GM12865 (cell line): ENCODE measurements at regions not wholly inside any gene's neighbourhood (a gene's known extent, or its start where the extent isn't known, plus 50 kb on each side); places are given as distances from the start of the nearest gene placed in this dataset.

ENCODE experiments used
- DNase-seq: peaks from one replicate; pipeline ENCODE4 v3.0.0; 2010; ENCODE audit warnings: low read depth
- H3K4me3 ChIP-seq: 2 replicates; pipeline ENCODE4 v1.5.1; 2011; ENCODE audit warnings: mild to moderate bottlenecking, low read depth, low read length, control low read depth
- CTCF ChIP-seq: IDR thresholded peaks from 2 replicates; pipeline ENCODE4 v1.5.1; 2011; ENCODE audit warnings: low read length, control low read depth, low read depth, inconsistent platforms; ENCODE audit not compliant: insufficient read depth; ENCODE audit errors: missing control alignments

DNA sequence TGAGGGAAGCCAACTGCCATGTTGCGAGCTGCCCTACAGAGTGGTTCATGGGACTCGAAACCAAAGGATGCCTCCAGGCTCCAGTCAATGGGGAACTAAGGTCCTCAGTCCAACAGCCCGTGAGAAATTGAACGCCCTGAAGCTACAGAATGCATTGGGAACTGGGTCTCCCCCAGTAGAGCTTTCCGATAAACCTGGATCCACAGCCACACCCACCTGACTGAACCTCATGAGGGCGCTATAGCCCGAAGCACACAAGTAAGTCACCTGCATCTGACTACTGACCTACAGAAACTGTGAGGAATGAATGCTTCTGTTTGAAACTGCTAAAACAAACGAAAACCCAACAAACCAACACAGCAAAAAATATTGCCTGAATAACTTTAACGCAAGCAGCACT is 1297.7 kb downstream of the AACS start:
- H3K4me3 ChIP-seq: no peak overlapping the region
- DNase-seq: no peak
- no peak for TF ChIP-seq CTCF

DNA sequence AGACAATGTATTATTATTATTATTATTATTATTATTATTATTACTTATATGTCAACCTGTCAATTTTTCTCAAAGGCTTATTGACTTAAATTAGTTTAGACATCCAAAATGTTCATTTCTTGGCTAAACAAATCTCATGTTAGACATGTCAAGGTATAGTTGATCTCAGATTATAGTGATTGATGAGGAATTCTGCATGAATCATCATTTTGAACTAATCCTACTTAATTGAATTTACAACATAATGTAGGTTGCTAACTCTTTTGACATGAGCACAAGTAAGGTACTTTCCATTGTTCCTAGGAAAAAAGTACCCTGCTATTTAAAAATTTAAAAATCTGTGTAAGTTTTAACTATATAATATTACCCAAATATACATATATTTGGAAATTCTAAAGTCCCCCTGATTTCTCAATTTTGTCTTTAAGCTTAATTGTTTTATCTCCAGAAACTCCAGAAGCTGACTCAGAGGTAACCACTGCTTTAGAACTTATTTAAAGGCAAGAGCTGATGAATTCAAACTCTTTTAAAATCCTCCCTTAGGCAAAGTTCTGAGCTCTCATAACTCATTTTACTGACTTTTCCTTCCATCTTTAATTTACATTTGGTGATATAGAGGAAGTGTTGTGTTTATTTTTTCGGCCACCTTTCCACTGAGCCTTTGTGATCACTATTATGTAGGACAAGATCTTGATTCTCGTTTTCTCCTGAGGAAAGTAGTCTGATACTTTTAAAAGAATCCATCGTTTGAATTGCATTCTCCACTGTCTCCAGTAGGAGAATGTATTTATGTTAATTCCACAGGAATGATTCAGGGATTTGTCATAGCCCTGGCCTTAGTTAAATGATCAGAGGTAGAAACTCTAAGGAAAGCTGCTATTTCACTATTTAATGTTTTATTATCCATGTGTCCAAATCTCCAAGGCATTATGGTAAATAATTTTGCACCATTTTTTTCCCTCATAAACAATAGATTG is 1304.5 kb downstream of the AACS start:
- no peak overlapping the region for H3K4me3 ChIP-seq
- no peak for DNase-seq
- TF ChIP-seq CTCF: no peak

DNA sequence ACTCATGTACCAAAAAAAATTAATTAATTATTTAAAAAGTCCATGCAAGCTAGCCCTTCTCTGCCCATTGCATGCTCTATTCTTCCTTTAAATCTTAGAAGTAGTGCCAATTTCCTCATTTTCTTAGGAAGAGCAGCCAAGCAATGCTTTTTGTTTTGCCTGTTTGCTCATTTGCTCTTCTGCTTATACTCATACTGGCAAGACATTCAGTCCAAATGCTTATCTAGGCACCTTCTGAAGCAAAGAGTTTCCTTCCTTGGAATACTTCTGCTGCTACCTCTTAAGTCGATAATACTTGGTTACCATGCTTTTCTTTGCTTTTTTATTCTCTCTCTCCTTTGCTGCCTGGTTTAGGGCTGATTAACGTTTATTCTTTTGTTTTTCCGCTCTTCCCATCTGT is 1318.3 kb downstream of the AACS start:
- no peak for DNase-seq
- no peak for TF ChIP-seq CTCF
- H3K4me3 ChIP-seq: no peak overlapping the region

- H3K4me3 ChIP-seq: no peak overlapping the region
- no peak for TF ChIP-seq CTCF
- no peak for DNase-seq
Observed at GRCh38 chr12:126384026-126384564, 1318.9 kb downstream of the AACS start.

DNA sequence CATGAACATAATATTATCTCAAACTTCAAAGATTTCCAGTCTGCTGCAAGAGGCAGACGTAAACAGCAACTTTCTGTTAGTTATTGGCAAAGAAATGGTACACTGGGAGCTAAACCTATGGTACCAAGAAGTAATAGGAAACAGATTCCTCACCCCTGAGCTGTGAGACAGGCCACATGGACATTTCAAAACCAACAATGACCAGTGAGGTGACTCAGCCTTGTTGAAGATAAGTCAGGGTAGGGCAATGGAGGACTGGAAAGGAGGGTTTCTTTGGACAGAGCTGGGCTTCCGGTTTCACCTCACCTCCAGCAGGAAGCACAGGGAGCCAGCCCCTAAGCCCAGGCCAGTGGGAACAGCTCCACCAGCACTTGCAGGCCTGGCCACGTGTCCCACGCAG is 1320.5 kb downstream of the AACS start:
- H3K4me3 ChIP-seq: no peak overlapping the region
- DNase-seq: no peak
- no peak for TF ChIP-seq CTCF

DNA sequence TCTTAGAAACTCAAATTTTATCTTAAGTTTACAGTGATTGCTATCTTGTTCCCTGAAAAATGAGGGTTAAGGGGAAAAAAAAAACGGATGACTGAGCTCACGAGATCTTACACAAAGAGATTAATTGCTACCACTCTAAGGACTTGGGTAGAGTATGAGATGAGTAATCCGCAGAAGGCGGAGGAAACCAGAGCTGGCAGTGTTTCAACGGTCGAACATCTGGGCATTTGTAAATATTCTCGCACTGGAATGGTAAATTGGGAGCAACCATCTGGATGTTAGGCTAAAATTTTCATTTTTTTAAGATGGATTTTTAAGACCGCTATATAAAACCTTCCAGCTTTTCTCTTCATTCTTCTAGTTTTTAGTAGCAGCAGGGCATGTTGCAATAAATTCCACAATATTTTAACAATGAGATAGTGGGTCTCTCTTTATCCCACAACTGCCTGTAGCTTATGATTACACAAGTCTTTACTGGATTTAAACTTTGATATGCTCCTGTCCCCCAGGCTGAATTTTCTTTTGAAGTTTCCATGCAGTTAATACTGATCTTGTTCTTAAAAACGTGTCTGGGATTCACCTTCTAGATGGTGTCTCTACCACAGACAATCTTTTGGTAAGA is 1324.1 kb downstream of the AACS start:
- no peak overlapping the region for H3K4me3 ChIP-seq
- no peak for TF ChIP-seq CTCF
- no peak for DNase-seq
